T-cell (primary cell): ENCODE measurements at regions not wholly inside any gene's neighbourhood (a gene's known extent, or its start where the extent isn't known, plus 50 kb on each side); places are given as distances from the start of the nearest gene placed in this dataset.

Source experiments
- ATAC-seq, 4 experiments: fragments of 200-7000 bp in 3 of 4; fragments of 150-1000 bp in 1 of 4; cut with Tn5 transposase; replicated peaks in 1 of 4; 1 replicate in 3 of 4; 2 replicates in 1 of 4; pipeline ENCODE4 v1.10.0; 2021; ENCODE audit warnings: moderate library complexity in 3 of 4, mild to moderate bottlenecking in 2 of 4, moderate number of reproducible peaks in 1 of 4
- CTCF ChIA-PET, 2 donors: fragments of 300-600 bp; sonication (Branson Sonifier 250); formaldehyde crosslinking; loops; one replicate each; lab custom pipeline; 2022; ENCODE audit warnings: antibody characterized with exemption in 2 of 2; lab: Charles Lee
- POLR2A ChIA-PET, 2 donors: fragments of 300-600 bp; sonication (Branson Sonifier 250); formaldehyde crosslinking; loops; one replicate each; lab custom pipeline; 2022; ENCODE audit warnings: antibody characterized with exemption in 2 of 2; lab: Charles Lee
- DNase-seq, 35 experiments: peaks; one replicate each; pipeline versions ENCODE4 v3.0.0 to v3.0.0-alpha.2; 2013 to 2023
- H3K27ac ChIP-seq: one replicate; pipeline ENCODE4 v1.5.1; 2013; ENCODE audit warnings: low read length
- H3K27me3 ChIP-seq, 2 experiments: replicated peaks in 1 of 2; 1 replicate in 1 of 2; 2 replicates in 1 of 2; pipeline versions ENCODE4 v1.6.1 to v1.7.0; 2013; ENCODE audit warnings: low read length in 1 of 2, mixed read lengths in 1 of 2; ENCODE audit not compliant: control insufficient read depth in 2 of 2, insufficient read depth in 2 of 2; ENCODE audit errors: extremely low read depth in 1 of 2
- H3K36me3 ChIP-seq, 2 donors: 1 replicate in 1 of 2; 2 replicates in 1 of 2; pipeline versions ENCODE4 v1.6.1 to v1.7.0; 2013; ENCODE audit warnings: low read length in 1 of 2; ENCODE audit not compliant: control insufficient read depth in 2 of 2, insufficient read depth in 1 of 2; ENCODE audit errors: extremely low read depth in 1 of 2
- H3K4me1 ChIP-seq, 2 experiments: 1 replicate in 1 of 2; 2 replicates in 1 of 2; pipeline versions ENCODE4 v1.6.1 to v1.7.0; 2013; ENCODE audit warnings: low read length in 2 of 2, mixed read lengths in 1 of 2; ENCODE audit not compliant: insufficient read depth in 2 of 2, control insufficient read depth in 1 of 2; ENCODE audit errors: extremely low read depth in 1 of 2
- H3K4me3 ChIP-seq, 2 donors: 1 replicate in 1 of 2; 2 replicates in 1 of 2; pipeline versions ENCODE4 v1.5.1 to v1.7.0; 2013; ENCODE audit warnings: mild to moderate bottlenecking in 2 of 2, low read length in 1 of 2, moderate library complexity in 1 of 2; ENCODE audit not compliant: control insufficient read depth in 1 of 2; ENCODE audit errors: extremely low read depth in 1 of 2
- H3K9me3 ChIP-seq: 2 replicates; pipeline ENCODE4 v1.7.0; 2013
- H3K27ac Mint-ChIP-seq, 2 donors: one replicate each; pipeline ENCODE4 v1.8.0; 2020 to 2021; ENCODE audit warnings: mild to moderate bottlenecking in 2 of 2, mixed read lengths in 2 of 2
- H3K27me3 Mint-ChIP-seq, 2 donors: one replicate each; pipeline ENCODE4 v1.8.0; 2021 to 2022; ENCODE audit warnings: mixed read lengths in 2 of 2
- H3K36me3 Mint-ChIP-seq: one replicate; pipeline ENCODE4 v1.8.0; 2021; ENCODE audit warnings: mixed read lengths
- H3K4me1 Mint-ChIP-seq, 3 donors: one replicate each; pipeline ENCODE4 v1.8.0; 2020 to 2022; ENCODE audit warnings: mixed read lengths in 3 of 3, mild to moderate bottlenecking in 1 of 3
- H3K4me3 Mint-ChIP-seq, 3 donors: one replicate each; pipeline ENCODE4 v1.8.0; 2020 to 2022; ENCODE audit warnings: mild to moderate bottlenecking in 3 of 3, mixed read lengths in 3 of 3, moderate library complexity in 3 of 3
- H3K9me3 Mint-ChIP-seq, 3 donors: one replicate each; pipeline ENCODE4 v1.8.0; 2020 to 2022; ENCODE audit warnings: mixed read lengths in 3 of 3
- WGBS: methylation state at CpG from one replicate; pipeline ENCODE4 v1.1.5; 2013; ENCODE audit warnings: missing lambda C conversion rate; ENCODE audit not compliant: insufficient coverage; 5-methylcytosine and 5-hydroxymethylcytosine counted together

GRCh38 chr5:81802625-81803024, 51.7 kb upstream of the SSBP2 start:
- H3K27ac Mint-ChIP-seq, result no peak overlapping the region
- Histone ChIP-seq H3K27me3 (peaks cover 0 to 5% of the 10 kb centered on the region in 2 experiments), H3K9me3 (no peaks in the 10 kb centered on the region), H3K4me3 (no peak overlapping the region), H3K27ac (no peak overlapping the region), H3K36me3 (no peaks in the 10 kb centered on the region), H3K4me1 (no peaks in the 10 kb centered on the region)
- CTCF ChIA-PET, result no interaction called here
- peaks cover 7 to 12% (median 11%) of the 10 kb centered on the region in 3 donors for H3K9me3 Mint-ChIP-seq
- H3K4me3 Mint-ChIP-seq, result no peak overlapping the region
- DNase-seq (no peak), ATAC-seq (no peak)
- peaks cover 8 to 10% (median 10%) of the 10 kb centered on the region in 3 donors for H3K4me1 Mint-ChIP-seq
- peaks cover 0 to 8% of the 10 kb centered on the region in 2 donors for H3K27me3 Mint-ChIP-seq
- no peaks in the 10 kb centered on the region for H3K36me3 Mint-ChIP-seq
- POLR2A ChIA-PET, result no interaction called here
- no CpG with 5 or more reads among the region's 2 CpGs for WGBS

GRCh38 chr5:81802020-81802419, 51.1 kb upstream of the SSBP2 start:
- DNase-seq (no peak), ATAC-seq (no peak)
- CTCF ChIA-PET, result no interaction called here
- no peaks in the 10 kb centered on the region for H3K4me1 ChIP-seq
- H3K27me3 ChIP-seq, result peaks cover 0 to 5% of the 10 kb centered on the region in 2 experiments
- Mint-ChIP-seq H3K27ac (no peak overlapping the region), H3K36me3 (no peaks in the 10 kb centered on the region), H3K4me3 (no peak overlapping the region), H3K9me3 (peaks cover 5 to 9% (median 9%) of the 10 kb centered on the region in 3 donors), H3K4me1 (peaks cover 8 to 10% (median 10%) of the 10 kb centered on the region in 3 donors), H3K27me3 (peaks cover 0 to 8% of the 10 kb centered on the region in 2 donors)
- H3K36me3 ChIP-seq, result no peaks in the 10 kb centered on the region
- H3K4me3 ChIP-seq, result no peak overlapping the region
- H3K27ac ChIP-seq, result no peak overlapping the region
- POLR2A ChIA-PET, result no interaction called here
- WGBS, result 70% methylated on average over 2 of the region's 2 CpGs
- H3K9me3 ChIP-seq, result no peaks in the 10 kb centered on the region

- peaks cover 0 to 8% of the 10 kb centered on the region in 2 donors for H3K27me3 Mint-ChIP-seq
- no peaks in the 10 kb centered on the region for H3K36me3 Mint-ChIP-seq
- Histone ChIP-seq H3K27me3 (peaks cover 0 to 5% of the 10 kb centered on the region in 2 experiments), H3K4me1 (no peaks in the 10 kb centered on the region), H3K9me3 (no peaks in the 10 kb centered on the region), H3K36me3 (no peaks in the 10 kb centered on the region), H3K27ac (no peak overlapping the region), H3K4me3 (no peak overlapping the region)
- ChIA-PET POLR2A (no interaction called here), CTCF (no interaction called here)
- H3K9me3 Mint-ChIP-seq, result no peaks in the 10 kb centered on the region
- H3K27ac Mint-ChIP-seq, result no peak overlapping the region
- DNase-seq (no peak), ATAC-seq (no peak)
- peaks cover 8 to 10% (median 10%) of the 10 kb centered on the region in 3 donors for H3K4me1 Mint-ChIP-seq
- no CpG with 5 or more reads among the region's 1 CpG for WGBS
- H3K4me3 Mint-ChIP-seq, result no peak overlapping the region
Observed at GRCh38 chr5:81800797-81801196, 49.9 kb upstream of the SSBP2 start.
